ENCODE measurements at regions not wholly inside any gene's neighbourhood (a gene's known extent, or its start where the extent isn't known, plus 50 kb on each side); places are given as distances from the start of the nearest gene placed in this dataset.

- DNase-seq (ENCODE audit: low spot score) (no peak), ATAC-seq (no peak)
- no peaks in the 10 kb centered on the region for H3K4me1 ChIP-seq (ENCODE audit: insufficient read depth)
- Mint-ChIP-seq H3K27ac (no peak overlapping the region), H3K4me1 (peaks cover 3% of the 10 kb centered on the region), H3K4me3 (no peak overlapping the region), H3K9me3 (peaks cover 10% of the 10 kb centered on the region), H3K27me3 (ENCODE audit: insufficient read depth, low read depth, poor library complexity) (peaks cover 9% of the 10 kb centered on the region), H3K36me3 (ENCODE audit: low read depth) (peaks cover 22% of the 10 kb centered on the region)
- no peaks in the 10 kb centered on the region for H3F3A ChIP-seq (replicated peaks; ENCODE audit: low read depth)
- no peaks in the 10 kb centered on the region for H3K36me3 ChIP-seq (ENCODE audit: insufficient read depth)
- H3K79me2 ChIP-seq (replicated peaks; ENCODE audit: insufficient read depth) = peaks cover 5% of the 10 kb centered on the region; the same call in 1 of the 2 replicates
- no peaks in the 10 kb centered on the region; the same call in 1 of the 2 replicates for H3K9me2 ChIP-seq (ENCODE audit: insufficient read depth)
- no peak overlapping the region for H3K27ac ChIP-seq (ENCODE audit: low read depth)
- H3K4me2 ChIP-seq = no peak overlapping the region
- H3K4me3 ChIP-seq = no peak overlapping the region
- TF ChIP-seq CTCF (conservative IDR thresholded peaks at IDR 0.05; ENCODE audit: low read depth in 2 of 2) (no peak), NANOG (IDR thresholded peaks at IDR 0.05; ENCODE audit: borderline replicate concordance) (no peak), EZH2 (IDR thresholded peaks at IDR 0.05; ENCODE audit: low read depth, unreplicated experiment) (no peak), ETS1 (IDR thresholded peaks at IDR 0.05) (no peak), CREB1 (CRISPR knock-in tag; IDR thresholded peaks at IDR 0.05; ENCODE audit: low read depth) (no peak), ZNF331 (CRISPR knock-in tag; IDR thresholded peaks at IDR 0.05; ENCODE audit: low read depth) (no peak), JUNB (IDR thresholded peaks at IDR 0.05; ENCODE audit: unreplicated experiment) (no peak), REST (IDR thresholded peaks at IDR 0.05; ENCODE audit: unreplicated experiment) (no peak), ZNF114 (CRISPR knock-in tag; IDR thresholded peaks at IDR 0.05) (no peak), EZH2phosphoT487 (IDR thresholded peaks at IDR 0.05; ENCODE audit: unreplicated experiment) (no peak)
- TF ChIP-seq, protein P1, sequence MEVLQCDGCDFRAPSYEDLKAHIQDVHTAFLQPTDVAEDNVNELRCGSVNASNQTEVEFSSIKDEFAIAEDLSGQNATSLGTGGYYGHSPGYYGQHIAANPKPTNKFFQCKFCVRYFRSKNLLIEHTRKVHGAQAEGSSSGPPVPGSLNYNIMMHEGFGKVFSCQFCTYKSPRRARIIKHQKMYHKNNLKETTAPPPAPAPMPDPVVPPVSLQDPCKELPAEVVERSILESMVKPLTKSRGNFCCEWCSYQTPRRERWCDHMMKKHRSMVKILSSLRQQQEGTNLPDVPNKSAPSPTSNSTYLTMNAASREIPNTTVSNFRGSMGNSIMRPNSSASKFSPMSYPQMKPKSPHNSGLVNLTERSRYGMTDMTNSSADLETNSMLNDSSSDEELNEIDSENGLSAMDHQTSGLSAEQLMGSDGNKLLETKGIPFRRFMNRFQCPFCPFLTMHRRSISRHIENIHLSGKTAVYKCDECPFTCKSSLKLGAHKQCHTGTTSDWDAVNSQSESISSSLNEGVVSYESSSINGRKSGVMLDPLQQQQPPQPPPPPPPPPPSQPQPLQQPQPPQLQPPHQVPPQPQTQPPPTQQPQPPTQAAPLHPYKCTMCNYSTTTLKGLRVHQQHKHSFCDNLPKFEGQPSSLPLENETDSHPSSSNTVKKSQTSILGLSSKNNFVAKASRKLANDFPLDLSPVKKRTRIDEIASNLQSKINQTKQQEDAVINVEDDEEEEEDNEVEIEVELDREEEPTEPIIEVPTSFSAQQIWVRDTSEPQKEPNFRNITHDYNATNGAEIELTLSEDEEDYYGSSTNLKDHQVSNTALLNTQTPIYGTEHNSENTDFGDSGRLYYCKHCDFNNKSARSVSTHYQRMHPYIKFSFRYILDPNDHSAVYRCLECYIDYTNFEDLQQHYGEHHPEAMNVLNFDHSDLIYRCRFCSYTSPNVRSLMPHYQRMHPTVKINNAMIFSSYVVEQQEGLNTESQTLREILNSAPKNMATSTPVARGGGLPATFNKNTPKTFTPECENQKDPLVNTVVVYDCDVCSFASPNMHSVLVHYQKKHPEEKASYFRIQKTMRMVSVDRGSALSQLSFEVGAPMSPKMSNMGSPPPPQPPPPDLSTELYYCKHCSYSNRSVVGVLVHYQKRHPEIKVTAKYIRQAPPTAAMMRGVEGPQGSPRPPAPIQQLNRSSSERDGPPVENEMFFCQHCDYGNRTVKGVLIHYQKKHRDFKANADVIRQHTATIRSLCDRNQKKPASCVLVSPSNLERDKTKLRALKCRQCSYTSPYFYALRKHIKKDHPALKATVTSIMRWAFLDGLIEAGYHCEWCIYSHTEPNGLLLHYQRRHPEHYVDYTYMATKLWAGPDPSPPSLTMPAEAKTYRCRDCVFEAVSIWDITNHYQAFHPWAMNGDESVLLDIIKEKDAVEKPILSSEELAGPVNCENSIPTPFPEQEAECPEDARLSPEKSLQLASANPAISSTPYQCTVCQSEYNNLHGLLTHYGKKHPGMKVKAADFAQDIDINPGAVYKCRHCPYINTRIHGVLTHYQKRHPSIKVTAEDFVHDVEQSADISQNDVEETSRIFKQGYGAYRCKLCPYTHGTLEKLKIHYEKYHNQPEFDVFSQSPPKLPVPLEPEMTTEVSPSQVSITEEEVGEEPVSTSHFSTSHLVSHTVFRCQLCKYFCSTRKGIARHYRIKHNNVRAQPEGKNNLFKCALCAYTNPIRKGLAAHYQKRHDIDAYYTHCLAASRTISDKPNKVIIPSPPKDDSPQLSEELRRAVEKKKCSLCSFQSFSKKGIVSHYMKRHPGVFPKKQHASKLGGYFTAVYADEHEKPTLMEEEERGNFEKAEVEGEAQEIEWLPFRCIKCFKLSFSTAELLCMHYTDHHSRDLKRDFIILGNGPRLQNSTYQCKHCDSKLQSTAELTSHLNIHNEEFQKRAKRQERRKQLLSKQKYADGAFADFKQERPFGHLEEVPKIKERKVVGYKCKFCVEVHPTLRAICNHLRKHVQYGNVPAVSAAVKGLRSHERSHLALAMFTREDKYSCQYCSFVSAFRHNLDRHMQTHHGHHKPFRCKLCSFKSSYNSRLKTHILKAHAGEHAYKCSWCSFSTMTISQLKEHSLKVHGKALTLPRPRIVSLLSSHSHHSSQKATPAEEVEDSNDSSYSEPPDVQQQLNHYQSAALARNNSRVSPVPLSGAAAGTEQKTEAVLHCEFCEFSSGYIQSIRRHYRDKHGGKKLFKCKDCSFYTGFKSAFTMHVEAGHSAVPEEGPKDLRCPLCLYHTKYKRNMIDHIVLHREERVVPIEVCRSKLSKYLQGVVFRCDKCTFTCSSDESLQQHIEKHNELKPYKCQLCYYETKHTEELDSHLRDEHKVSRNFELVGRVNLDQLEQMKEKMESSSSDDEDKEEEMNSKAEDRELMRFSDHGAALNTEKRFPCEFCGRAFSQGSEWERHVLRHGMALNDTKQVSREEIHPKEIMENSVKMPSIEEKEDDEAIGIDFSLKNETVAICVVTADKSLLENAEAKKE (CRISPR knock-in tag; IDR thresholded peaks at IDR 0.05) = no peak
- H3K27me3 ChIP-seq (ENCODE audit: insufficient read depth) = no peaks in the 10 kb centered on the region
- no peaks in the 10 kb centered on the region for H4K20me1 ChIP-seq (replicated peaks; ENCODE audit: insufficient read depth)
- no peak overlapping the region for H2AFZ ChIP-seq
Observed at GRCh38 chr9:2560180-2560579, 61.4 kb upstream of the VLDLR start.
